ENCODE measurements at regions not wholly inside any gene's neighbourhood (a gene's known extent, or its start where the extent isn't known, plus 50 kb on each side); places are given as distances from the start of the nearest gene placed in this dataset.

DNA sequence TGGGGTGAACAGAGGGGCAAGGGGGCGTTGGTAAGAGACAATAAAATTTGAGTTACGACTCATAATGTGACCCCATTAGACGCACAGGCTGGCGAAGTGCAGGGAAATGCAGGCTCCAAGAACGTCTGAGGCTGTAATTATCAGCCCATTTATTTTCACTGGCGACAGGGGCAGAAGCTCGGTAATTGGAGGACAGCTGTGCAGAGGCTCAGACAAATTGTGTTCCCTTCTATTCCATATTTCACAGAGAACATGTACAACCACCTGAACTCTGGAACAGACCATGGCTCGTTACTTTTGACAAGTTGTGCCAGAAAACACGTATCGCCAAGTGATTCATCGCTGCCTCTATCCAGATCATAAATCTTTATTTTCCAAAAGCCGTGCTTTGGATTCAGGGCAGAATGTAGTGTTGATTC is 137.3 kb upstream of the FRMD4A start:
- no peak overlapping the region for H3K27ac ChIP-seq (ENCODE audit: low read depth, low read length, poor library complexity, severe bottlenecking)
- ChIA-PET CTCF (ENCODE audit: unreplicated experiment) (no interaction called here), POLR2A (no interaction called here)
- H3K9me2 ChIP-seq (ENCODE audit: insufficient read depth, low read length), result no peaks in the 10 kb centered on the region
- no peak overlapping the region for H2AFZ ChIP-seq (ENCODE audit: low read length)
- TF ChIP-seq, protein P1, sequence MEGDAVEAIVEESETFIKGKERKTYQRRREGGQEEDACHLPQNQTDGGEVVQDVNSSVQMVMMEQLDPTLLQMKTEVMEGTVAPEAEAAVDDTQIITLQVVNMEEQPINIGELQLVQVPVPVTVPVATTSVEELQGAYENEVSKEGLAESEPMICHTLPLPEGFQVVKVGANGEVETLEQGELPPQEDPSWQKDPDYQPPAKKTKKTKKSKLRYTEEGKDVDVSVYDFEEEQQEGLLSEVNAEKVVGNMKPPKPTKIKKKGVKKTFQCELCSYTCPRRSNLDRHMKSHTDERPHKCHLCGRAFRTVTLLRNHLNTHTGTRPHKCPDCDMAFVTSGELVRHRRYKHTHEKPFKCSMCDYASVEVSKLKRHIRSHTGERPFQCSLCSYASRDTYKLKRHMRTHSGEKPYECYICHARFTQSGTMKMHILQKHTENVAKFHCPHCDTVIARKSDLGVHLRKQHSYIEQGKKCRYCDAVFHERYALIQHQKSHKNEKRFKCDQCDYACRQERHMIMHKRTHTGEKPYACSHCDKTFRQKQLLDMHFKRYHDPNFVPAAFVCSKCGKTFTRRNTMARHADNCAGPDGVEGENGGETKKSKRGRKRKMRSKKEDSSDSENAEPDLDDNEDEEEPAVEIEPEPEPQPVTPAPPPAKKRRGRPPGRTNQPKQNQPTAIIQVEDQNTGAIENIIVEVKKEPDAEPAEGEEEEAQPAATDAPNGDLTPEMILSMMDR (conservative IDR thresholded peaks at IDR 0.05; ENCODE audit: low read length), result no peak
- TF ChIP-seq EZH2phosphoT487 (IDR thresholded peaks at IDR 0.05; ENCODE audit: borderline replicate concordance, low read depth, low read length), result no peak
- H3K4me1 ChIP-seq (ENCODE audit: insufficient read depth, low read length, poor library complexity, severe bottlenecking), result no peaks in the 10 kb centered on the region
- H3K4me2 ChIP-seq (ENCODE audit: low read length), result no peak overlapping the region
- H4K20me1 ChIP-seq (ENCODE audit: insufficient read depth, low read length), result no peaks in the 10 kb centered on the region
- H3K4me3 ChIP-seq (ENCODE audit: low read depth, low read length, poor library complexity, severe bottlenecking), result no peak overlapping the region
- H3K9me3 ChIP-seq (ENCODE audit: low read length), result no peaks in the 10 kb centered on the region
- BruUV-seq (replicated peaks), result no TSS peak
- intact Hi-C loops (cut with micrococcal nuclease; ENCODE audit: unreplicated experiment), result no loop called here
- H3K79me2 ChIP-seq (ENCODE audit: insufficient read depth, low read depth, low read length), result no peaks in the 10 kb centered on the region
- no peak for DNase-seq (ENCODE audit: low spot score)
- no peaks in the 10 kb centered on the region for H3K36me3 ChIP-seq (ENCODE audit: insufficient read depth, low read length)

DNA sequence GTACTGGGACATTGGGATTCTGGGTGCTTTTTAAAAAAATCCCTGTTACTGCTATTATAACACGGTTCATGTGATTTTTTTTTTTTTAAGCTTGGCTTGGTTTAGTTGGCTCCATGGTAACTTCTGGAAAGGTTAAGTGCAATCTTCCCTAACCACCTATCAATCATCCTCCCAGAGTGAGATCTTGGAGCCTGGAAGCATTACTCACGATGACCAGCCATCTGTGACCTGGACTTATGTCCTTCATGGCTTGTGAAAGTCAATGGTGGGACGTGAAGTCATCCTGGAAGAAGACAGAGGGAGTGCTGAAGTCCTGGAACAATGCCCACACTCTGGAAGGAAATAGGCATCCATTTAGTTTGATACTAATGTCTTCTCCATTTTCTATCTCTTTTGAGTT is 135.5 kb upstream of the FRMD4A start:
- no TSS peak for BruUV-seq (replicated peaks)
- H4K20me1 ChIP-seq (ENCODE audit: insufficient read depth, low read length), result no peaks in the 10 kb centered on the region
- no peak for DNase-seq (ENCODE audit: low spot score)
- CTCF ChIA-PET (ENCODE audit: unreplicated experiment), result no interaction called here
- no peaks in the 10 kb centered on the region for H3K36me3 ChIP-seq (ENCODE audit: insufficient read depth, low read length)
- TF ChIP-seq, protein P1 (conservative IDR thresholded peaks at IDR 0.05; ENCODE audit: low read length), result no peak
- TF ChIP-seq EZH2phosphoT487 (IDR thresholded peaks at IDR 0.05; ENCODE audit: borderline replicate concordance, low read depth, low read length), result no peak
- H3K4me3 ChIP-seq (ENCODE audit: low read depth, low read length, poor library complexity, severe bottlenecking), result no peak overlapping the region
- no peak overlapping the region for H2AFZ ChIP-seq (ENCODE audit: low read length)
- no peak overlapping the region for H3K27ac ChIP-seq (ENCODE audit: low read depth, low read length, poor library complexity, severe bottlenecking)
- H3K4me2 ChIP-seq (ENCODE audit: low read length), result no peak overlapping the region
- intact Hi-C loops (cut with micrococcal nuclease; ENCODE audit: unreplicated experiment), result no loop called here
- H3K9me2 ChIP-seq (ENCODE audit: insufficient read depth, low read length), result no peaks in the 10 kb centered on the region
- H3K9me3 ChIP-seq (ENCODE audit: low read length), result no peaks in the 10 kb centered on the region
- POLR2A ChIA-PET, result interaction anchor here (1.2 kb wide), 1 partner anchor 12 kb away, joined by 5 read pairs; no protein-coding TSS in a partner anchor
- no peaks in the 10 kb centered on the region for H3K79me2 ChIP-seq (ENCODE audit: insufficient read depth, low read depth, low read length)
- no peaks in the 10 kb centered on the region for H3K4me1 ChIP-seq (ENCODE audit: insufficient read depth, low read length, poor library complexity, severe bottlenecking)

DNA sequence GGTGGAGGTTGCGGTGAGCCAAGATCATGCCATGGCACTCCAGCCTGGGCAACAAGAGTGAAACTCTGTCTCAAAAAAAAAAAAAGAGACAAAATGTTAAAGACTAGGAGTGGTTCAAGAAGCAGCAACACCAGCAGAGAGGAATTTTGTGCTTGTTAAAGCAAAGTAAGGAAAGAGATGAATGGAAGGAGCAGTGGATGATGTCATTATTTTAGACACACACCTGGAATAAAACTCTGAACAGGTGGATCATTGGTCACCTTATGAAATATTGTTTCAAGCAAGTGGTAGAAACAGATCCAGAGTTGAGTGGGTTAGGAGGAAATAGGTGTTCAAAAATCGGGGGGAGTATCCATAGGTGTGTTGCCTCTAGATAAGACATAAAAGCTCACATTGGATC is 129.7 kb upstream of the FRMD4A start:
- H3K4me1 ChIP-seq (ENCODE audit: insufficient read depth, low read length, poor library complexity, severe bottlenecking), result no peaks in the 10 kb centered on the region
- ChIA-PET CTCF (ENCODE audit: unreplicated experiment) (no interaction called here), POLR2A (interaction anchor here (0.8 kb wide), 1 partner anchor 9 kb away, joined by 3 read pairs; no protein-coding TSS in a partner anchor)
- H3K9me3 ChIP-seq (ENCODE audit: low read length), result no peaks in the 10 kb centered on the region
- no TSS peak for BruUV-seq (replicated peaks)
- H4K20me1 ChIP-seq (ENCODE audit: insufficient read depth, low read length), result no peaks in the 10 kb centered on the region
- H3K4me3 ChIP-seq (ENCODE audit: low read depth, low read length, poor library complexity, severe bottlenecking), result no peak overlapping the region
- intact Hi-C loops (cut with micrococcal nuclease; ENCODE audit: unreplicated experiment), result no loop called here
- no peaks in the 10 kb centered on the region for H3K36me3 ChIP-seq (ENCODE audit: insufficient read depth, low read length)
- DNase-seq (ENCODE audit: low spot score), result no peak
- TF ChIP-seq, protein P1 (conservative IDR thresholded peaks at IDR 0.05; ENCODE audit: low read length), result no peak
- no peak for TF ChIP-seq EZH2phosphoT487 (IDR thresholded peaks at IDR 0.05; ENCODE audit: borderline replicate concordance, low read depth, low read length)
- H3K27ac ChIP-seq (ENCODE audit: low read depth, low read length, poor library complexity, severe bottlenecking), result no peak overlapping the region
- H3K79me2 ChIP-seq (ENCODE audit: insufficient read depth, low read depth, low read length), result no peaks in the 10 kb centered on the region
- H2AFZ ChIP-seq (ENCODE audit: low read length), result no peak overlapping the region
- H3K4me2 ChIP-seq (ENCODE audit: low read length), result no peak overlapping the region
- no peaks in the 10 kb centered on the region for H3K9me2 ChIP-seq (ENCODE audit: insufficient read depth, low read length)

Measured in OCI-LY7 (cell line).